ENCODE measurements at regions not wholly inside any gene's neighbourhood (a gene's known extent, or its start where the extent isn't known, plus 50 kb on each side); places are given as distances from the start of the nearest gene placed in this dataset.
"Not testable (repeated sequence)": the region's sequence is repeated elsewhere in the genome, so short reads cannot be mapped to it uniquely, and the experiment has no call there.

GRCh38 chr6:3961581-3962215 is 112.5 kb downstream of the FAM50B start:
- no peak for DNase-seq (ENCODE audit: low spot score)

DNA sequence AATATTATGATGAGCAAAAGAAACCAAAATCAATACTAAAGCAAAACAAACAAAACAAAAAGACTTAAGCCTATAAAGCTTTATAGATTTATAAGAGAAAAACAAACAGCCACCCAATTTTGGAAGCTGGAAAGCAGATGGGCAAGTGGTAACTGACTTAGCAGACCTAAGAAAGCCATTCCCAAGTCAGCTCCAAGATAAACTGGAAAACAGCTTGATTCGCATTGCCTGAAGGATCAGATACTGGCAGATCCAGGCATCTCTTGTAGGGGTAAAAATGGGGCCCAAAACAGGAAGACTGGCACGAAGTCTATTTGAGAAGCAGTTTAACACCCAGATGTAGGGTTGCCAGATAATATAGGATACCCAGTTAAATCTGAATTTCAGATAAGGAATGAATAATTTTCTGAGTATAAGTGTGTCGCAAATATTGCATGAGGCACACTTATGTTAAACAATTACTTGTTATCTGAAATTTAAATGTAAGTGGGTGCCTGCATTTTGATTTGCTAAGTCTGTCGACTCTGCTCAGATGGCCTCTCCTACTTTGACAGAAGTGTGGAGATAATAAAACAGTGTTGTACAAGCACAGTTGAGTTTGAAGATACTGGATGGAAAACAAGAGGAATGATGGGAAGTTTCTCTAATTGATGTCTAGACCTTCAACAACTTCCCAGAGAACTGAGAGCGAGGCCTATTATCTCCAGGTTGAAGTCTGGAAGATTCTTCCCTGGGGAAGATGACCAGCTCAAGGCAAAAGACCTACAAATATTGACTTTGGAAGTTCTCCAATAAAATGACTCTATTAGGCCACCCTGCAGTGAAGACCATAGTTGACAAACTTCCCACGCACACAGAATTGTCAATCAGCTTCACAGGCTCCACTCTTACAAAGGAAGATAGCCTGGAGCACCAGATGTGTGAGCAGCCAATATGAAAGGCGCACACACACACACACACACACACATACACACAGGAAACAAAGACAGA is 113.4 kb downstream of the FAM50B start:
- DNase-seq (ENCODE audit: low spot score): no peak

- DNase-seq (ENCODE audit: low spot score): no peak
These were observed 114.3 kb downstream of the FAM50B start for GRCh38 chr6:3963426-3963825.

DNA sequence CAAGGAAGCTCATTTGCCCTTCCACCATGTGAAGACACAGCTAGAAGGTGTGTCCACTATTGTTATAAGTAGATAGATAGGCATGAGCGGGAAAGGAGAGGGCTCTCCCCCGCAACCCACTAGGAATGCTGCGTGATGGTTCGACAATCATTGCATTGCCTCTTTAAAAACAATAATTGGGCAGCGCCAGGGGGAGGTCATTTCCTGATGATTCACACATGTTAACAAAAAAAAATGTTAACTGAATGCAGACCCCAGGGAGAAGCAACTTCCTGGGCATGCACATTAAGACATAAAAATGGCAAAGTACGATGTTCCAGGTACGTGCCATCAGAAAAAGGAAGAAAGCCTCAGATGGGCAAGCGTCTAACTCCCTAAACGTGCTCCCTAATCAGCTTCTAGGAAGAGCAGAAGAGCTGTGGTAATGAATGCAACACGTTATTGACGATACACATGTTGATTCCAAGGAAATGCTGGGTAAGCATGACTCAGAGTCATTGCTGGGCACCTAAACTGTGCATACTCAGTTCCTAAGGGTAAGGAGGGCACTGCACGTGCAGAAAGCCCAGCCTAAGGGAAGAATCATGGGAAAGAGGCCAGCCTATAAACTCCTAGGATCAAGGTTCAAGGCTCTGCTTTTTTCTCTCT is 113.7 kb downstream of the FAM217A start:
- DNase-seq (ENCODE audit: low spot score): no peak

- no peak for DNase-seq (ENCODE audit: low spot score)
These were observed 112.5 kb downstream of the FAM217A start for GRCh38 chr6:3966426-3966825.

GRCh38 chr6:3970097-3970496 is 108.8 kb downstream of the FAM217A start:
- DNase-seq (ENCODE audit: low spot score): no peak

DNA sequence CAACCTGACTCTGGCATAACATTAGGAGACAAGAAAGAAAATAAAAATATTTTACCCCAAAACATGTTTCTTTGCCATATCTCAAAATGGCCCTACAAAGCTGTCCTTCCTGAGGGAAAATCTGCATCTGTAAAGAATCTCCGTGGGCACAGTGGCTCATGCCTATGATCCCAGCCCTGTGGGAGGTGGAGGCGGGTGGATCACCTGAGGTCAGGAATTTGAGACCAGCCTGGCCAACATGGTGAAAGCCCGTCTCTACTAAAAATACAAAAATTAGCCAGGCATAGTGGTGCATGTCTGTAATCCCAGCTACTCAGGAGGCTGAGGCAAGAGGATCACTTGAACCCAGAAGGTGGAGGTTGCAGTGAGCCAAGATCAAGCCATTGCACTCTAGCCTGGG is 105.8 kb downstream of the FAM217A start:
- DNase-seq (ENCODE audit: low spot score): not testable (repeated sequence)

DNA sequence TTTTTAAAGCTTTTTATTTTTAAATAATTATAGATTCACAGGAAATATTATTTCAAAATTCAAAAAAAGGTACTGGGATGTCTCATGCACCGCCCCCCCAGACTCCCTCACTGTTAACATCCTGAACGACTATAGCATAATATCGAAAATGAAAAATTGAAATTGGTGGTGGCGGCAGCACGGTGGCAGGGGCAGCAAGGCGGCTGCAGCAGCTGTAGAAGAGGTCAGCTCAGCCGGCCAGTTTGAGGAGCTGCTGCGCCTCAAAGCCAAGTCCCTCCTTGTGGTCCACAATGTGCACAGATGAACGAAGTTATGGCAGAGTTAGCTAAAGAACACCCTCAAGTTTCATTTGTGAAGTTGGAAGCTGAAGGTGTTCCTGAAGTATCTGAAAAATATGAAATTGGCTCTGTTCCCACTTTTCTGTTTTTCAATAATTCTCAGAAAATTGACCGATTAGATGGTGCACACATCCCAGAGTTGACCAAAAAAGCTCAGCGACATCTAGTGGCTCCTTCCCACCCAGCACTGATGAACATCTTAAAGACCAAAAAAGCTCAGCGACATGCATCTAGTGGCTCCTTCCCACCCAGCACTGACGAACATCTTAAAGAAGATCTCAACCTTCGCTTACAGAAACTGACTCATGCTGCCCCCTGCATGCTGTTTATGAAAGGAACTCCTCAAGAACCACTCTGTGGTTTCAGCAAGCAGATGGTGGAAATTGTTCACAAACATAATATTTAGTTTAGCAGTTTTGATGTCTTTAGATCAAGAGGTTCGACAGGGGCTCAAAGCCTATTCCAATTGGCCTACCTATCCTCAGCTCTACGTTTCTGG is 100.8 kb downstream of the FAM217A start:
- DNase-seq (ENCODE audit: low spot score): no peak

GRCh38 chr6:3978966-3979365 is 100.0 kb downstream of the FAM217A start:
- DNase-seq (ENCODE audit: low spot score): not testable (repeated sequence)

GRCh38 chr6:3981917-3982316 is 97.0 kb downstream of the FAM217A start:
- no peak for DNase-seq (ENCODE audit: low spot score)

DNA sequence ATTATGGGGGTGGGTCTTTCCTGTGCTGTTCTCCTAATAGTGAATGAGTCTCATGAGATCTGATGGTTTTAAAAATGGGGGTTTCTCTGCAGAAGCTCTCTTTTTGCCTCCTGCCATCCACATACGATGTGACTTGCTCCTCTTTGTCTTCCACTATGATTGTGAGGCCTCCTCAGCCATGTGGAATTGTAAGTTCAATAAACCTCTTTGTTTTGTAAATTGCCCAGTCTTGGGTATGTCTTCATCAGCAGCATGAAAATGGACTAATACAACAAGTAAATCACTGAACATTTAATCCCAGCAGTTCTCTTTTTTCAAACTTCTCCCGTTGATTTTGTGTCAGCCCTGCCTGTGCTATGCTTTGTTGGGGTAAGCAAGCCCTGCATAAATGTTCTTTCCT is 95.2 kb downstream of the FAM217A start:
- DNase-seq (ENCODE audit: low spot score): no peak

DNA sequence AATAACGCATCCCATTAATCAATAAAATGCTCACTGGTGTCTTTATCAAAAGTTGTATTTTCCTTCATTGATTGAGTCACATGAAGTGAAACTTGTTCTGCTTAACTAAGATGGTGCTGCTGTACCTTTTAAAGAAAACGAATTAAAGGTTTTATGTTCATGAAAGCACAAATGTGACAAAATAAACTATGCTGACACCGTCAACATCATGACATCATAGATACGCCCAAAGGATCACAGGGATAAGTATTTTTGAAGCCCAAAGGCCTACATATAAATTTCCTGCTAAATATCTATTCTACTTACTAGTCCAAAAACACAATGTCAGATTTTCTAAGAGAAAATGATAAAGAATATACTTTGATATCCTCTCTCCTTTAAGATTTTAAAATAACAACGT is 94.4 kb downstream of the FAM217A start:
- no peak for DNase-seq (ENCODE audit: low spot score)

- no peak for DNase-seq (ENCODE audit: low spot score)
These were observed 92.7 kb downstream of the FAM217A start for GRCh38 chr6:3986241-3986640.

- no peak for DNase-seq (ENCODE audit: low spot score)
These were observed 91.9 kb downstream of the FAM217A start for GRCh38 chr6:3987053-3987452.

DNA sequence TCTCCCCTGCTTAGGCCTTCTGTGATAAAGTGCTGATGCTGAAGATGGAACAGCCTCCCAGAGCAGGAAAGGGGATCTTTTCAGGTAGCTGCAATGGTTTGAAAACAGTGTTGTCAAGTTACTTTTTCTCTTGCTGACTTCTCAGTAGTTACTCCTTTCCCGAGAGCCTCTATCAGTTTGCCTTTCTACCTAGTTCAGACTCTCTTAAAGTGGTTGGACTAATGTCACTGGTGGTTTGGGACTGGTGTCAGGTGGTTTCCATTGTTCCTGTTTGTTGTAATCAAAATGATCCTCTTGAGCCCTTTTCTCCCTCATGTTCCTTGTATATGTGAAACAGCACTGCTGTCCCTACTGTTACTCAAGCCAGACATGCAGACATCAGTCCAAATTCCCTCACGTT is 91.4 kb downstream of the FAM217A start:
- no peak for DNase-seq (ENCODE audit: low spot score)

GRCh38 chr6:3990692-3991491 is 88.0 kb downstream of the FAM217A start:
- DNase-seq (ENCODE audit: low spot score): peak; percentile 84

- no peak for DNase-seq (ENCODE audit: low spot score)
These were observed 87.0 kb downstream of the FAM217A start for GRCh38 chr6:3991941-3992340.

GRCh38 chr6:3996349-3996748 is 82.6 kb downstream of the FAM217A start:
- no peak for DNase-seq (ENCODE audit: low spot score)

DNA sequence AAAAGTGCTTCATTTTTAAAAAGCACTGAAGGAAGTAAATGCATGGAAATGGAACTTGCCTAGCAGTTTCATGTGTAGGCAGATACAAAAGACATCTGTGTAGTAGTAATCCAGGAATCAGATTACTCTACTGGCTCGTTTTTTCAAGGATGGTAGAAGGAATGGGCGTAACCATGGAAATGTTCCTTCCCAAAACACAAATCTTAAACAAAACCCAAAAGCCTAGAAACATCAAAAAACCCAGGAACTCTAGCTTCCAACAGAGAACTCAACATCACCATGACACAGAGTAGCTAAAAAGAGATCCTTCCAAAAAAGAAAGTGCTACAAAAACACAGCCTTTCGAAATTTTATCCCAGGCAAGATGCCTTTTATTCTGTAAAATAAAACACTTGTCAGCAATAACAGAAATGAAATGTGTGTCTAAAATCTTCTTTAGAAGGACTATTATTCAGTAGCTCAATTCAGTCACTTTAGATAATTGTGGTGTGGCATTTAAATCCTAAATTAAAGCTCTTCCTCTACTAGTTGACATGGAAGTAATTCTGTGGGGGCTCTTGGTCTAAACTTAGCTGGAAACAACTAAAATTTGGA is 81.7 kb downstream of the FAM217A start:
- DNase-seq (ENCODE audit: low spot score): no peak

GRCh38 chr6:3999800-4000661 is 78.9 kb downstream of the FAM217A start:
- no peak for DNase-seq (ENCODE audit: low spot score)
